ENCODE measurements at regions not wholly inside any gene's neighbourhood (a gene's known extent, or its start where the extent isn't known, plus 50 kb on each side); places are given as distances from the start of the nearest gene placed in this dataset.

DNA sequence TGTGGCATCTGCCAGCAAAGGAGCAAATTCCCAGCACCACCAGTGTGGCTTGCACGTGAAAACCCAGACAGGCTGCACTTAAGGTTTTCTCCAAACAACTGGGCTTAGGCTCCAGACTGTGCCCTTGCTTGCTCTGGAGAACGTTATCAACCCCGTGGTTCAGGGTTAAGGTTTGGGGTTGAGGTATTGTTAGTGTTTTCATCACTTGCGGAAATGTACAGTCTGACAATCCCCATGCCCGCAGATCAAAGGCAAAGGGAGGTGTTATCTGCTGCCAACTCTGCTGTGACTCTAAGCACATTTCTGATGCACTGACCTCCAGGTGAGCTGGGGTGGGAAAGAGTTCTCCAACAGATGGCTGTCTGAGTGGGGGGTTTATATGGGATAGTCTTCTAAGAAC lies 253.5 kb upstream of the NT5C1B start (continued):
- TF ChIP-seq, protein P1, sequence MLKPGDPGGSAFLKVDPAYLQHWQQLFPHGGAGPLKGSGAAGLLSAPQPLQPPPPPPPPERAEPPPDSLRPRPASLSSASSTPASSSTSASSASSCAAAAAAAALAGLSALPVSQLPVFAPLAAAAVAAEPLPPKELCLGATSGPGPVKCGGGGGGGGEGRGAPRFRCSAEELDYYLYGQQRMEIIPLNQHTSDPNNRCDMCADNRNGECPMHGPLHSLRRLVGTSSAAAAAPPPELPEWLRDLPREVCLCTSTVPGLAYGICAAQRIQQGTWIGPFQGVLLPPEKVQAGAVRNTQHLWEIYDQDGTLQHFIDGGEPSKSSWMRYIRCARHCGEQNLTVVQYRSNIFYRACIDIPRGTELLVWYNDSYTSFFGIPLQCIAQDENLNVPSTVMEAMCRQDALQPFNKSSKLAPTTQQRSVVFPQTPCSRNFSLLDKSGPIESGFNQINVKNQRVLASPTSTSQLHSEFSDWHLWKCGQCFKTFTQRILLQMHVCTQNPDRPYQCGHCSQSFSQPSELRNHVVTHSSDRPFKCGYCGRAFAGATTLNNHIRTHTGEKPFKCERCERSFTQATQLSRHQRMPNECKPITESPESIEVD (tag by site-specific recombination; IDR thresholded peaks at IDR 0.05), result no peak
- no peak for TF ChIP-seq ZNF404 (tag by site-specific recombination; IDR thresholded peaks at IDR 0.05)
- no peak for TF ChIP-seq OVOL3 (tag by site-specific recombination; IDR thresholded peaks at IDR 0.05)
- TF ChIP-seq, protein P2, sequence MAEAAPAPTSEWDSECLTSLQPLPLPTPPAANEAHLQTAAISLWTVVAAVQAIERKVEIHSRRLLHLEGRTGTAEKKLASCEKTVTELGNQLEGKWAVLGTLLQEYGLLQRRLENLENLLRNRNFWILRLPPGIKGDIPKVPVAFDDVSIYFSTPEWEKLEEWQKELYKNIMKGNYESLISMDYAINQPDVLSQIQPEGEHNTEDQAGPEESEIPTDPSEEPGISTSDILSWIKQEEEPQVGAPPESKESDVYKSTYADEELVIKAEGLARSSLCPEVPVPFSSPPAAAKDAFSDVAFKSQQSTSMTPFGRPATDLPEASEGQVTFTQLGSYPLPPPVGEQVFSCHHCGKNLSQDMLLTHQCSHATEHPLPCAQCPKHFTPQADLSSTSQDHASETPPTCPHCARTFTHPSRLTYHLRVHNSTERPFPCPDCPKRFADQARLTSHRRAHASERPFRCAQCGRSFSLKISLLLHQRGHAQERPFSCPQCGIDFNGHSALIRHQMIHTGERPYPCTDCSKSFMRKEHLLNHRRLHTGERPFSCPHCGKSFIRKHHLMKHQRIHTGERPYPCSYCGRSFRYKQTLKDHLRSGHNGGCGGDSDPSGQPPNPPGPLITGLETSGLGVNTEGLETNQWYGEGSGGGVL (tag by site-specific recombination; IDR thresholded peaks at IDR 0.05), result no peak

DNA sequence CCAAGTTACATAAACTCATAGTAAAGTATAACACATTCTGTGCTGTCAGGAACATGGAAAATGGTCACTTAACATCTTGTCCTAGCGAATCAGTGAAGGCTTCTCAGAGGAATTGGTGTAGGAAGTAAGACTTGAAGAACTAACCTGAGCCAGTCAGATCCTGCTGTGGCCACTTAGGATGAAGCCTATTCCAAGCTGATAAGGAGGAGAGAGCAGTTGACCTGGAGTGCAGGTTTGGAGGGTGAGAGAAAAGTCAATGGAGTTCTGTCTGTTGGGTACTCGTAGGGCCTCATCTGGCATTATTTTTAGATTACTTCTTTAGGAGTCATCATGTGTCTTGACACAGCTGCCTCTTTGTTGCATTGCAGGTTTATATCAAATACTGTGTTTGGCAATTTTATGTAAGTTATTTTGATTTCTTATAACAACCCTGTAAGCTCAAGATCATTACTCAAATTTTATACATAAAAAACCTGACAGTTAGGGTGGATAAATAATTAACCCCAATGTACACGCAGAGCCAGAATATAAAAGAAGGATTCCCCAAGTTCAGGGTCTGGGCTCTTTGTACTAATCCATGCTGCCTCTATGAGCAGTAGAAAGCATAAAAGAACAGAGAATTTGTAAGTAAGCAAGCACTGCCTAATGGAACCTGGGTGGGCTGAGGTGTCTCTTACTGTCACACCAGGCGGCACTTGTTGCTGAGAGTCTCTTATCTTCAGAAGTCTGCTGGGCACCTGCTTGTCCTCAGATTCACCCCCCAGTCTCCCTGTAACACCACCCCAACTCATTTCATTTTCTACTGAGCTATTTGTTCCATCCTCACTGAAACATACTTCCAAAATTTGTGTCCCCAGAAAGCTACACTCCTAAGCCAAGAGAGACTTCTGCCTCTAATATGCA lies 252.1 kb upstream of the NT5C1B start:
- ChIA-PET POLR2A (no interaction called here), CTCF (interaction anchor here (0.6 to 1.2 kb wide), 4 partner anchors 91 to 464 kb away, joined by 3 read pairs; no protein-coding TSS in a partner anchor)
- Histone ChIP-seq H3K4me3 (ENCODE audit: low read depth, low read length) (no peak overlapping the region), H3K9me3 (ENCODE audit: control insufficient read depth, insufficient read depth, low read depth, low read length) (no peaks in the 10 kb centered on the region), H3K27ac (ENCODE audit: extremely low read depth, low read depth, low read length) (no peak overlapping the region), H3K4me1 (ENCODE audit: control insufficient read depth, insufficient read depth, low read length) (peaks cover 13% of the 10 kb centered on the region), H3K36me3 (ENCODE audit: control insufficient read depth in 2 of 2, insufficient read depth in 1 of 2, low read length in 2 of 2) (no peaks in the 10 kb centered on the region)
- no peak for TF ChIP-seq ZNF530 (tag by site-specific recombination; IDR thresholded peaks at IDR 0.05; ENCODE audit: low read depth)
- TF ChIP-seq REPIN1 (tag by site-specific recombination; IDR thresholded peaks at IDR 0.05; ENCODE audit: low read depth), result no peak
- TF ChIP-seq ZNF292 (tag by site-specific recombination; IDR thresholded peaks at IDR 0.05; ENCODE audit: borderline replicate concordance, low read depth), result no peak
- no peak for TF ChIP-seq TCF7L2 (IDR thresholded peaks at IDR 0.05; ENCODE audit: borderline replicate concordance, low read depth, low read length)
- TF ChIP-seq, protein P3, sequence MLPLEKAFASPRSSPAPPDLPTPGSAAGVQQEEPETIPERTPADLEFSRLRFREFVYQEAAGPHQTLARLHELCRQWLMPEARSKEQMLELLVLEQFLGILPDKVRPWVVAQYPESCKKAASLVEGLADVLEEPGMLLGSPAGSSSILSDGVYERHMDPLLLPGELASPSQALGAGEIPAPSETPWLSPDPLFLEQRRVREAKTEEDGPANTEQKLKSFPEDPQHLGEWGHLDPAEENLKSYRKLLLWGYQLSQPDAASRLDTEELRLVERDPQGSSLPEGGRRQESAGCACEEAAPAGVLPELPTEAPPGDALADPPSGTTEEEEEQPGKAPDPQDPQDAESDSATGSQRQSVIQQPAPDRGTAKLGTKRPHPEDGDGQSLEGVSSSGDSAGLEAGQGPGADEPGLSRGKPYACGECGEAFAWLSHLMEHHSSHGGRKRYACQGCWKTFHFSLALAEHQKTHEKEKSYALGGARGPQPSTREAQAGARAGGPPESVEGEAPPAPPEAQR (tag by site-specific recombination; IDR thresholded peaks at IDR 0.05), result no peak
- TF ChIP-seq, protein P2 (tag by site-specific recombination; IDR thresholded peaks at IDR 0.05), result no peak
- no peak for TF ChIP-seq MZF1 (tag by site-specific recombination; IDR thresholded peaks at IDR 0.05; ENCODE audit: borderline replicate concordance)
- no peak for TF ChIP-seq ZNF23 (tag by site-specific recombination; IDR thresholded peaks at IDR 0.05; ENCODE audit: borderline replicate concordance)

DNA sequence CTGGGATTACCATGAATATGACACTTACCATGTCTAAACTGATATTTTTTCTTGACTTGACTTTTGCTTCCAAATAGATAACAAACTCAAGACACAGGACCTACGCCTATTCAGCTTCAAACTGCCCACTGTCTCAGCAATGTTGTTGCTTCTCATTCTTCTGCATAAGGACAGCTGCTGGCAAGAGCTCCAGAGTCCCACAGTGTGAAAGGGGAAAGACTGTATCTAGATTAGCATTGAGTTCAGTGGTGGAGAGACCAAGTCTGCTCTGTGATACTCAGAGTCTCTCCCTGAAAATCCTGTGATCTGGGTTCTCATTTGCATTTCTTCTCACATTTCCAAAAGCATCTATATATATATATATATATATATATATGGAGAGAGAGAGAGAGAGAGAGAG lies 247.9 kb upstream of the NT5C1B start:
- H3K4me1 ChIP-seq (ENCODE audit: control insufficient read depth, insufficient read depth, low read length), result peaks cover 22% of the 10 kb centered on the region
- H3K4me3 ChIP-seq (ENCODE audit: low read depth, low read length), result no peak overlapping the region
- H3K27ac ChIP-seq (ENCODE audit: extremely low read depth, low read depth, low read length), result no peak overlapping the region; the same call in 1 of the 2 replicates
- ChIA-PET CTCF (interaction anchor here (0.6 to 1.2 kb wide), 3 partner anchors 18 to 512 kb away, joined by 3 to 4 read pairs (median 3); no protein-coding TSS in a partner anchor), POLR2A (interaction anchor here (1.0 kb wide), 1 partner anchor 521 kb away, joined by 5 read pairs; the partner anchor contains the start of gene OSR1)
- no peaks in the 10 kb centered on the region for H3K9me3 ChIP-seq (ENCODE audit: control insufficient read depth, insufficient read depth, low read depth, low read length)
- no peaks in the 10 kb centered on the region for H3K36me3 ChIP-seq (ENCODE audit: control insufficient read depth in 2 of 2, insufficient read depth in 1 of 2, low read length in 2 of 2)
- TF ChIP-seq ZFP69B (tag by site-specific recombination; IDR thresholded peaks at IDR 0.05) (no peak), GLIS2 (tag by site-specific recombination; IDR thresholded peaks at IDR 0.05) (no peak), SCRT1 (tag by site-specific recombination; IDR thresholded peaks at IDR 0.05; ENCODE audit: borderline replicate concordance) (no peak), ZNF768 (tag by site-specific recombination; IDR thresholded peaks at IDR 0.05) (no peak), ZBTB48 (tag by site-specific recombination; IDR thresholded peaks at IDR 0.05) (no peak), ZNF677 (tag by site-specific recombination; IDR thresholded peaks at IDR 0.05) (no peak), ZBTB17 (tag by site-specific recombination; IDR thresholded peaks at IDR 0.05) (no peak)
- TF ChIP-seq, protein P4, sequence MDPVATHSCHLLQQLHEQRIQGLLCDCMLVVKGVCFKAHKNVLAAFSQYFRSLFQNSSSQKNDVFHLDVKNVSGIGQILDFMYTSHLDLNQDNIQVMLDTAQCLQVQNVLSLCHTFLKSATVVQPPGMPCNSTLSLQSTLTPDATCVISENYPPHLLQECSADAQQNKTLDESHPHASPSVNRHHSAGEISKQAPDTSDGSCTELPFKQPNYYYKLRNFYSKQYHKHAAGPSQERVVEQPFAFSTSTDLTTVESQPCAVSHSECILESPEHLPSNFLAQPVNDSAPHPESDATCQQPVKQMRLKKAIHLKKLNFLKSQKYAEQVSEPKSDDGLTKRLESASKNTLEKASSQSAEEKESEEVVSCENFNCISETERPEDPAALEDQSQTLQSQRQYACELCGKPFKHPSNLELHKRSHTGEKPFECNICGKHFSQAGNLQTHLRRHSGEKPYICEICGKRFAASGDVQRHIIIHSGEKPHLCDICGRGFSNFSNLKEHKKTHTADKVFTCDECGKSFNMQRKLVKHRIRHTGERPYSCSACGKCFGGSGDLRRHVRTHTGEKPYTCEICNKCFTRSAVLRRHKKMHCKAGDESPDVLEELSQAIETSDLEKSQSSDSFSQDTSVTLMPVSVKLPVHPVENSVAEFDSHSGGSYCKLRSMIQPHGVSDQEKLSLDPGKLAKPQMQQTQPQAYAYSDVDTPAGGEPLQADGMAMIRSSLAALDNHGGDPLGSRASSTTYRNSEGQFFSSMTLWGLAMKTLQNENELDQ (tag by site-specific recombination; IDR thresholded peaks at IDR 0.05; ENCODE audit: low read depth), result no peak

Measured in HEK293 (cell line).